Erythroblast (primary cell): ENCODE measurements at regions not wholly inside any gene's neighbourhood (a gene's known extent, or its start where the extent isn't known, plus 50 kb on each side); places are given as distances from the start of the nearest gene placed in this dataset.

Source experiments
- GATA1 ChIP-seq: IDR thresholded peaks from 2 replicates; pipeline ENCODE4 v1.6.1; 2011; ENCODE audit warnings: low read depth, mild to moderate bottlenecking, control low read depth, low read length, moderate library complexity
- POLR2A ChIP-seq: IDR thresholded peaks from 2 replicates; pipeline ENCODE4 v1.6.1; 2011; ENCODE audit warnings: mild to moderate bottlenecking, low read length

DNA sequence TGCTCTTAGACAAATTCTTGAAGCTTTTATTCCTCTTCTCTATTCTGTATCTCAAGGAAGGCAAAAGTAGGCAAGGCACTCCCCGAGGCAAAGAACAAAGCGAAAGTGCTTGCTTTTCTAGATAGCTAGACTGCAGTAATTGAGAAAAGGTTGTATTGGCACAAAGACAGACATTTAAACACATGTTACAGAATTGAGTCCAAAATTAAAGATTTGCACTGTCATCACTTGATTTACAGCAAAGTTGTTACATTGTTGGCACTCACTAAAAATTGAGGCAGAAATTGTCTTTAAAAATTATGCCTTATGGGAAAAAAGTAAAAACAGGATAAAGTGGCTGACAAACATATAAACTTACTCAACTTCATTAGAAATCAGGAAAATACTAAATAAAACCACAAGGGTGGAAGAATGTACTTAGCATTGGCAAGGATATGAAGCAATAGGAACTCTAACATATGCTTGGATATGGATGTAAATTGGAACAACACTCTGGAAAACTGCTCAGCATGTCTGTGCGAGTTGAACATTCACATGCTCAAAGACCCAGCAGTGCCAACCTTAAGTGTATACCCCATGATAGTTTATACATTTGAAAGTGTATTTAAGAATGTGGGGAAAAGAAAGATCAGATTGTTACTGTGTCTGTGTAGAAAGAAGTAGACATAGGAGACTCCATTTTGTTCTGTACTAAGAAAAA, 491.3 kb downstream of the GLRX3 start:
- TF ChIP-seq POLR2A (no peak), GATA1 (no peak)
